SU-DHL-6 (cell line): ENCODE measurements at regions not wholly inside any gene's neighbourhood (a gene's known extent, or its start where the extent isn't known, plus 50 kb on each side); places are given as distances from the start of the nearest gene placed in this dataset.

ENCODE experiments used
- H2AFZ ChIP-seq: fragments of 200-600 bp; sonication (generic); 2 replicates; pipeline ENCODE4 v1.6.1; 2014; ENCODE audit warnings: low read depth, mild to moderate bottlenecking, moderate library complexity, mixed read lengths, antibody characterized with exemption, low read length; ENCODE audit not compliant: severe bottlenecking
- H3F3A ChIP-seq: fragments of 200-600 bp; shearing (Covaris generic); 2 replicates; pipeline ENCODE4 v1.6.0; 2016; ENCODE audit warnings: antibody characterized with exemption, mild to moderate bottlenecking; ENCODE audit not compliant: insufficient read depth
- H3K27ac ChIP-seq: fragments of 200-600 bp; sonication (generic); 2 replicates; pipeline ENCODE4 v1.5.1; 2016; ENCODE audit warnings: low read depth, mild to moderate bottlenecking, low read length, moderate library complexity, mixed read lengths
- H3K27me3 ChIP-seq: fragments of 200-600 bp; sonication (generic), shearing (Covaris generic); 2 replicates; pipeline ENCODE4 v1.6.0; 2014; ENCODE audit warnings: mild to moderate bottlenecking, low read length
- H3K36me3 ChIP-seq: fragments of 200-600 bp; sonication (generic); 2 replicates; pipeline ENCODE4 v1.6.1; 2014; ENCODE audit warnings: mild to moderate bottlenecking, low read length, mixed read lengths
- H3K4me2 ChIP-seq: fragments of 300-600, 200-600 bp; shearing (Covaris generic), sonication (generic); 2 replicates; pipeline ENCODE4 v1.6.0; 2014; ENCODE audit warnings: low read length, low read depth, mild to moderate bottlenecking; ENCODE audit not compliant: poor library complexity, severe bottlenecking
- H3K4me3 ChIP-seq: fragments of 200-600 bp; sonication (generic); 2 replicates; pipeline ENCODE4 v1.5.1; 2014; ENCODE audit warnings: antibody characterized with exemption, low read length, mild to moderate bottlenecking, mixed read lengths; ENCODE audit not compliant: insufficient read depth, poor library complexity, severe bottlenecking
- H3K79me2 ChIP-seq: fragments of 200-600 bp; sonication (generic); 2 replicates; pipeline ENCODE4 v1.6.1; 2014; ENCODE audit warnings: mild to moderate bottlenecking, low read length, moderate library complexity; ENCODE audit not compliant: insufficient read depth
- H3K9ac ChIP-seq: fragments of 200-600 bp; sonication (generic); 2 replicates; pipeline ENCODE4 v1.7.0; 2014; ENCODE audit warnings: mild to moderate bottlenecking, low read length
- H3K9me2 ChIP-seq: fragments of 200-600 bp; sonication (generic); replicated peaks from 2 replicates; pipeline ENCODE4 v1.6.1; 2014; ENCODE audit warnings: low read length; ENCODE audit not compliant: insufficient read depth
- H3K9me3 ChIP-seq: fragments of 200-600 bp; sonication (generic); 2 replicates; pipeline ENCODE4 v1.6.1; 2014; ENCODE audit warnings: low read length, mixed read lengths; ENCODE audit not compliant: insufficient read depth
- H4K20me1 ChIP-seq: fragments of 200-600 bp; sonication (generic); 2 replicates; pipeline ENCODE4 v1.6.1; 2014; ENCODE audit warnings: low read depth, mild to moderate bottlenecking, antibody characterized with exemption, low read length, moderate library complexity, mixed read lengths
- CTCF ChIP-seq: fragments of 200-600 bp; sonication (generic); IDR thresholded peaks from one replicate; pipeline ENCODE4 v1.5.1; 2017; ENCODE audit warnings: antibody characterized with exemption, mild to moderate bottlenecking, low read length, moderate library complexity; ENCODE audit not compliant: insufficient read depth, poor library complexity, severe bottlenecking
- EZH2phosphoT487 ChIP-seq: fragments of 200-600 bp; sonication (generic), shearing (Covaris generic); conservative IDR thresholded peaks from 2 replicates; pipeline ENCODE4 v1.6.1; 2018; ENCODE audit warnings: mild to moderate bottlenecking, antibody characterized with exemption, low read length, moderate library complexity, mixed read lengths

GRCh38 chr11:119935349-119935925, 202.5 kb downstream of the TRIM29 start:
- H3K9ac ChIP-seq: no peak overlapping the region
- H2AFZ ChIP-seq: no peak overlapping the region
- H3K27ac ChIP-seq: no peak overlapping the region
- H3K4me2 ChIP-seq: no peak overlapping the region
- H3K9me2 ChIP-seq: no peaks in the 10 kb centered on the region
- H3K27me3 ChIP-seq: no peaks in the 10 kb centered on the region
- H3K9me3 ChIP-seq: no peaks in the 10 kb centered on the region
- H3K79me2 ChIP-seq: no peaks in the 10 kb centered on the region
- TF ChIP-seq EZH2phosphoT487 (no peak), CTCF (no peak)
- H3F3A ChIP-seq: no peaks in the 10 kb centered on the region
- no peak overlapping the region for H3K4me3 ChIP-seq
- no peaks in the 10 kb centered on the region for H3K36me3 ChIP-seq
- H4K20me1 ChIP-seq: no peaks in the 10 kb centered on the region

GRCh38 chr11:119934866-119935265, 203.0 kb downstream of the TRIM29 start:
- H3K27ac ChIP-seq: no peak overlapping the region
- H3K36me3 ChIP-seq: no peaks in the 10 kb centered on the region
- no peak overlapping the region for H3K4me2 ChIP-seq
- H3F3A ChIP-seq: no peaks in the 10 kb centered on the region
- H3K9me2 ChIP-seq: no peaks in the 10 kb centered on the region
- H3K79me2 ChIP-seq: no peaks in the 10 kb centered on the region
- no peak overlapping the region for H2AFZ ChIP-seq
- H3K9me3 ChIP-seq: no peaks in the 10 kb centered on the region
- TF ChIP-seq EZH2phosphoT487 (no peak), CTCF (no peak)
- no peak overlapping the region for H3K9ac ChIP-seq
- H3K27me3 ChIP-seq: no peaks in the 10 kb centered on the region
- no peak overlapping the region for H3K4me3 ChIP-seq
- H4K20me1 ChIP-seq: no peaks in the 10 kb centered on the region

- no peaks in the 10 kb centered on the region for H3F3A ChIP-seq
- no peak overlapping the region for H3K4me2 ChIP-seq
- H3K9me2 ChIP-seq: no peaks in the 10 kb centered on the region
- H3K4me3 ChIP-seq: no peak overlapping the region
- H3K9ac ChIP-seq: no peak overlapping the region
- H3K27ac ChIP-seq: no peak overlapping the region
- no peaks in the 10 kb centered on the region for H4K20me1 ChIP-seq
- no peaks in the 10 kb centered on the region for H3K79me2 ChIP-seq
- no peak overlapping the region for H2AFZ ChIP-seq
- no peaks in the 10 kb centered on the region for H3K9me3 ChIP-seq
- TF ChIP-seq CTCF: no peak
- no peak for TF ChIP-seq EZH2phosphoT487
- H3K27me3 ChIP-seq: no peaks in the 10 kb centered on the region
- H3K36me3 ChIP-seq: no peaks in the 10 kb centered on the region
These were observed 203.6 kb downstream of the TRIM29 start for GRCh38 chr11:119934267-119934666.
